B cell (primary cell): ENCODE measurements at regions not wholly inside any gene's neighbourhood (a gene's known extent, or its start where the extent isn't known, plus 50 kb on each side); places are given as distances from the start of the nearest gene placed in this dataset.
"Not testable (repeated sequence)": the region's sequence is repeated elsewhere in the genome, so short reads cannot be mapped to it uniquely, and the experiment has no call there.

ENCODE experiments used
- ATAC-seq: fragments of 200-7000 bp; cut with Tn5 transposase; one replicate; pipeline ENCODE4 v1.10.0; 2021; ENCODE audit warnings: low read depth, mild to moderate bottlenecking, moderate number of reproducible peaks, moderate library complexity
- CTCF ChIA-PET: fragments of 350-600 bp; sonication (Branson Sonifier 250); formaldehyde crosslinking; loops from one replicate; lab custom pipeline; 2021; ENCODE audit warnings: antibody characterized with exemption, inconsistent platforms; lab: Charles Lee
- POLR2A ChIA-PET: fragments of 350-600 bp; sonication (Branson Sonifier 250); formaldehyde crosslinking; loops from one replicate; lab custom pipeline; 2021; ENCODE audit warnings: antibody characterized with exemption; lab: Charles Lee
- DNase-seq: peaks from one replicate; pipeline ENCODE4 v3.0.0; 2013
- H2AFZ ChIP-seq: 2 replicates; pipeline ENCODE4 v1.6.1; 2012; ENCODE audit warnings: mild to moderate bottlenecking, low read depth, low read length; ENCODE audit not compliant: insufficient read depth, poor library complexity, severe bottlenecking
- H3K27ac ChIP-seq, 2 donors: 1 replicate in 1 of 2; 2 replicates in 1 of 2; pipeline ENCODE4 v1.5.1; 2012 to 2013; ENCODE audit warnings: low read length in 2 of 2, mild to moderate bottlenecking in 2 of 2, moderate library complexity in 1 of 2
- H3K27me3 ChIP-seq, 4 experiments: fragments of 200-600 bp in 1 of 4; sonication (generic) in 1 of 4; replicated peaks in 1 of 4; 1 replicate in 2 of 4; 2 replicates in 2 of 4; pipeline versions ENCODE4 v1.6.1 to v1.7.0; 2013 to 2016; ENCODE audit warnings: low read length in 3 of 4, mild to moderate bottlenecking in 2 of 4, mixed read lengths in 1 of 4, moderate library complexity in 1 of 4; ENCODE audit not compliant: insufficient read depth in 4 of 4, control insufficient read depth in 3 of 4; ENCODE audit errors: control extremely low read depth in 1 of 4
- H3K36me3 ChIP-seq, 2 experiments: replicated peaks in 1 of 2; 1 replicate in 1 of 2; 2 replicates in 1 of 2; pipeline versions ENCODE4 v1.6.1 to v1.7.1; 2013; ENCODE audit warnings: low read length in 1 of 2; ENCODE audit not compliant: insufficient read depth in 2 of 2, control insufficient read depth in 1 of 2; ENCODE audit errors: control extremely low read depth in 1 of 2, extremely low read depth in 1 of 2
- H3K4me1 ChIP-seq, 2 donors: fragments of 200-600 bp in 1 of 2; sonication (generic) in 1 of 2; 1 replicate in 1 of 2; 2 replicates in 1 of 2; pipeline versions ENCODE4 v1.5.1 to v1.6.1; 2013 to 2017; ENCODE audit warnings: low read length in 2 of 2; ENCODE audit not compliant: control insufficient read depth in 2 of 2, insufficient read depth in 2 of 2
- H3K4me2 ChIP-seq: replicated peaks from 2 replicates; pipeline ENCODE3; 2012; ENCODE audit warnings: mild to moderate bottlenecking, low read depth, low read length; ENCODE audit not compliant: poor library complexity, severe bottlenecking
- H3K4me3 ChIP-seq, 5 experiments: fragments of 200-600 bp in 1 of 5; sonication (generic) in 1 of 5; 1 replicate in 3 of 5; 2 replicates in 2 of 5; pipeline versions ENCODE4 v1.5.1 to v1.7.0; 2011 to 2016; ENCODE audit warnings: low read length in 4 of 5, mild to moderate bottlenecking in 4 of 5, low read depth in 2 of 5, control low read depth in 1 of 5, moderate library complexity in 1 of 5; ENCODE audit not compliant: insufficient read depth in 1 of 5; ENCODE audit errors: control extremely low read depth in 1 of 5, extremely low read depth in 1 of 5
- H3K79me2 ChIP-seq: fragments of 200-600 bp; sonication (generic); one replicate; pipeline ENCODE4 v1.6.0; 2016; ENCODE audit warnings: low read length; ENCODE audit not compliant: control insufficient read depth, insufficient read depth
- H3K9ac ChIP-seq: fragments of 200-600 bp; sonication (generic); 2 replicates; pipeline ENCODE4 v1.6.1; 2017; ENCODE audit warnings: mild to moderate bottlenecking, low read length, moderate library complexity
- H3K9me3 ChIP-seq, 3 donors: one replicate each; pipeline versions ENCODE4 v1.6.1 to v1.7.1; 2013; ENCODE audit warnings: low read length in 2 of 3; ENCODE audit not compliant: control insufficient read depth in 2 of 3, insufficient read depth in 1 of 3; ENCODE audit errors: control extremely low read depth in 1 of 3
- H4K20me1 ChIP-seq: 2 replicates; pipeline ENCODE4 v1.6.0; 2012; ENCODE audit warnings: mild to moderate bottlenecking, low read length; ENCODE audit not compliant: insufficient read depth, control insufficient read depth, poor library complexity, severe bottlenecking
- H3K27ac Mint-ChIP-seq: one replicate; pipeline ENCODE4 v1.8.0; 2021; ENCODE audit warnings: mixed read lengths
- H3K27me3 Mint-ChIP-seq: one replicate; pipeline ENCODE4 v1.8.0; 2021; ENCODE audit warnings: mixed read lengths
- H3K4me1 Mint-ChIP-seq: one replicate; pipeline ENCODE4 v1.8.0; 2021; ENCODE audit warnings: mixed read lengths
- H3K4me3 Mint-ChIP-seq: one replicate; pipeline ENCODE4 v1.8.0; 2021; ENCODE audit warnings: mixed read lengths
- H3K9me3 Mint-ChIP-seq: one replicate; pipeline ENCODE4 v1.8.0; 2022; ENCODE audit warnings: mixed read lengths; ENCODE audit not compliant: insufficient read depth
- WGBS: methylation state at CpG from one replicate; pipeline ENCODE4 v1.1.5; 2013; ENCODE audit warnings: missing lambda C conversion rate; ENCODE audit not compliant: insufficient coverage; 5-methylcytosine and 5-hydroxymethylcytosine counted together
- intact Hi-C: fragments of 100-400 bp; cut with micrococcal nuclease; formaldehyde crosslinking; loops from one replicate; pipeline ENCODE4 v1.10.0; 2022

DNA sequence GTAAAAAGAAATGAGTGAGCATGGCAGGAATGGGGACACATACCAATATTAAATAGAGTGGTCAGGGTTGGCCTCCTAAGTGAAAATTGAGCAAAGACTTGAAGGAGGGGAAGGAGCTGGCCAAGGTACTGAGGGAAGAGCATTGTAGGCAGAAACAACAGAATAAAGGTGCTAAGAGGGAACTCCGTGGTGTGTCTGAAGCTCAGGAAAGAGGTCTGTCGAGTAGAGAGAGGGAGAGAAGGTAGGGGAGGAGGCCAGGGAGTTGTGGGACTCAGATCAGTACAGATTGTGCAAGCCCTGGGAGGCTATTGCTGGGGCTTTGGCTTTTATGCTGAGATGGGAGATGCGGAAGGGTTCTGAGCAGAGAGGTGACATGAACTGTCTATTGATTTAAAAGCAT is 664.7 kb downstream of the SPATA31A6 start:
- H3K4me3 Mint-ChIP-seq, H3K9ac ChIP-seq, POLR2A ChIA-PET, H4K20me1 ChIP-seq, DNase-seq, H3K4me1 ChIP-seq, H3K36me3 ChIP-seq, H3K9me3 Mint-ChIP-seq, ATAC-seq, H2AFZ ChIP-seq, H3K27ac ChIP-seq, CTCF ChIA-PET, H3K4me2 ChIP-seq, H3K4me3 ChIP-seq, intact Hi-C loops, H3K27ac Mint-ChIP-seq, H3K4me1 Mint-ChIP-seq, H3K9me3 ChIP-seq, H3K27me3 ChIP-seq, H3K79me2 ChIP-seq, H3K27me3 Mint-ChIP-seq: not testable (repeated sequence)
- no CpG with 5 or more reads among the region's 3 CpGs for WGBS

DNA sequence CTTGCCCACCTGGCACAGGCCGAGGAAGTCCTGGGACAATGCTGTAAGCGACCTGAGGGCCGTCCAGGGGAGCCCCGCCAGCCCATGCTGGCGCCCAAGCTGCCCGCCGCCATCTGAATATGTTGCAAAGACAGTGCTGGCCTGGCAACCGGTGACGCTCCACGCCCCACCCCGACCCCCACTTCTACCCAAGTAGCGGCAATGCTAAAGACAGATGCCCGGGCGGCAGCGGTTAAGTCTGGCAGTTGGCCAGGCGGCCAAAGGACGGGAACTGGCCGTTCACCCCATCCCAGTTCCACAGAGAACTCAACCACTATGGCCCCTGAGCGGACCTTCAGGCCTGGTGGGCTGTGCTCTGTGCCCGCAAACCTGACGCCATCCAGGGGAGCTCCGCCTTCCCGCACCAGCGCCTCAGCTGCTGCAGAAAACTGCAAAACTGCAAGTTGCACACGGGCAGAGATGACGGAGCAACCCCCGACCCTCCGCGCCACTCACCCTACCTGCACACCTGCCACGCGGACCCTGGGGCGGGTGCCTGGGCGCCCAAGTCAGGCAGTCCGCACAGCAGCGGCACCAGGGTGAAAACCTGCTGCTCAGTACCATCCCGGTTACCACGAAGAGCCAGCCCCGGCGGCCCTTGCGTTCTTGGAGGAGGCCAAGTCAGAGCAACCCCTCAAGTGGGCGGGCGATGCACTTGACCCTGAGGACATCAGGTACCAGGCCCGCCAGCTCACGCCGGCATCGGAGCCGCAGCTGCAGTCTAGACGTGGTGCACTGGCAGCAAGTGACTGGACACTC is 667.6 kb downstream of the SPATA31A6 start:
- H3K27ac ChIP-seq, H3K36me3 ChIP-seq, H3K27me3 ChIP-seq, H3K4me1 ChIP-seq, intact Hi-C loops, POLR2A ChIA-PET, H3K27me3 Mint-ChIP-seq, H3K9ac ChIP-seq, DNase-seq, H3K79me2 ChIP-seq, H4K20me1 ChIP-seq, H3K4me3 ChIP-seq, H2AFZ ChIP-seq, CTCF ChIA-PET, H3K9me3 Mint-ChIP-seq, H3K4me3 Mint-ChIP-seq, H3K9me3 ChIP-seq, H3K4me1 Mint-ChIP-seq, ATAC-seq, H3K27ac Mint-ChIP-seq, H3K4me2 ChIP-seq: not testable (repeated sequence)
- 24% methylated on average over 20 of the region's 48 CpGs for WGBS

DNA sequence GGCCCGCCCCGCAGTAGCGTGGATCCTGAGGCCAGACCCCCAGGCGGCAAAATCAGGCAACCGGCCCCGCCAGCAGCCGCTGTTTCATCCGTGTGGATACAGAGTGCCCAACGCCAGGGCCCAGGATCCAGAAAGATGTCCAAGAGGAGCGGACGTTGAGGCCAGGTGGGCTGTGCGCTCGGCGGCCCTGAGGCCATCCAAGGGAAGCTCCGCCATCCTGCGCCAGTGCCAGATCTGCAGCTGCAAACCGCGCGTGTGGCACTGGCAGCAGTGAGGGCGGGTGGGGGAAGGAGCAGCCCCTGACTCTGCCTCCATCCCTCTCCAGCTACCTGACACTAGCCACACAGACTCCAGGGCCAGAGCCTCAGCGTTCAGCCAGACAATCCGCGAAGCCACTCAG is 668.2 kb downstream of the SPATA31A6 start:
- H3K27me3 Mint-ChIP-seq, H3K4me1 Mint-ChIP-seq, intact Hi-C loops, POLR2A ChIA-PET, H3K9me3 Mint-ChIP-seq, H3K9me3 ChIP-seq, H3K27me3 ChIP-seq, H3K79me2 ChIP-seq, H4K20me1 ChIP-seq, H3K27ac Mint-ChIP-seq, H3K27ac ChIP-seq, ATAC-seq, H3K4me1 ChIP-seq, H3K36me3 ChIP-seq, H3K4me3 Mint-ChIP-seq, DNase-seq, CTCF ChIA-PET, H3K4me2 ChIP-seq: not testable (repeated sequence)
- Histone ChIP-seq H2AFZ (peak overlapping the region; percentile 46), H3K9ac (peak overlapping the region; percentile 37), H3K4me3 (peak overlapping the region in 1 of 5 experiments; percentile 35)
- 16% methylated on average over 9 of the region's 23 CpGs for WGBS

DNA sequence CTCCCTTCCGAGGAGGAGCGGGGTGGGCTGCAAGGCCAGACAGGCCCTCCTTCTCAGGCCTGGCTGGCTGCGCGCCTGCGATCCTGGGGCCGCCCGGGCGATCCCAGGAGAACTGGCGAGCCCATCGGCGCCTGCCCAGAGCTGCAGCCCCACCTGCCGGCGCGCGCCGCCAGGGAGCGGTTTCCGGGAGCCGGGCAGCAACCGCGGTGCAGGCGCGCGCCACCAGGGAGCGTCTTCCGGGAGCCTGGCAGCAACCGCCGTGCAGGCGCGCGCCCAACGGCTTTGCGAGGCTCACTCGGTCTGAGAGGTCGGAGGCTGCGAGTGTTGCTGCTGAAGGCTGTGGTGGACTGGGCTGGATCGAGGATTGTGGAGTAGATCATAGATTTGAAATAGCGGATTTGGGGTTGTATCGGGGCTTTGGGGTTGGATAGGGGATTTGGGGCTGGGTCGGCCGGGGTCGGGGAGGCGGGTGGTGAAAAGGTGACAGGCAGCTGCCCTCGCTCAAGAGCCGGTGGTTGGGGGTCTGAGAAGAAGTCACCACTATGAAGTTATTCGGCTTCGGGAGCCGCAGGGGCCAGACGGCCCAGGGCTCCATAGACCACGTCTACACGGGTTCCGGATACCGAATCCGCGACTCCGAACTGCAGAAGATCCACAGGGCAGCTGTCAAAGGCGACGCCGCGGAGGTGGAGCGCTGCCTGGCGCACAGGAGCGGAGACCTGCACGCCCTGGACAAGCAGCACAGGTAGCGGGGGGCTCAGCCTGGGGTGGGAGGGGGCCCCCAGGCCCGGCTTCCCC is 668.9 kb downstream of the SPATA31A6 start:
- Histone ChIP-seq H3K4me3 (peak overlapping the region in 3 of 5 experiments; percentile 29 to 41 (median 35)), H3K9ac (peak overlapping the region; percentile 37), H2AFZ (peak overlapping the region; percentile 46)
- ATAC-seq, DNase-seq, H3K36me3 ChIP-seq, POLR2A ChIA-PET, H3K79me2 ChIP-seq, H3K27me3 Mint-ChIP-seq, H3K27ac Mint-ChIP-seq, H4K20me1 ChIP-seq, intact Hi-C loops, H3K4me1 ChIP-seq, CTCF ChIA-PET, H3K9me3 Mint-ChIP-seq, H3K27me3 ChIP-seq, H3K4me1 Mint-ChIP-seq, H3K27ac ChIP-seq, H3K9me3 ChIP-seq, H3K4me2 ChIP-seq: not testable (repeated sequence)
- 8% methylated on average over 56 of the region's 66 CpGs for WGBS
- H3K4me3 Mint-ChIP-seq = peak overlapping the region; percentile 85
